D721Med (cell line): ENCODE measurements at regions not wholly inside any gene's neighbourhood (a gene's known extent, or its start where the extent isn't known, plus 50 kb on each side); places are given as distances from the start of the nearest gene placed in this dataset.
A peak's percentile ranks its signal among the peaks of the same experiment; 100 is the strongest.
"Not testable (repeated sequence)": the region's sequence is repeated elsewhere in the genome, so short reads cannot be mapped to it uniquely, and the experiment has no call there.

ENCODE experiments used
- DNase-seq: peaks from one replicate; pipeline ENCODE4 v3.0.0; 2011; ENCODE audit warnings: low spot score; ENCODE audit not compliant: insufficient read length
- FAIRE-seq: peaks from 2 replicates; lab custom pipeline; 2011; peaks lifted over from hg19 to GRCh38; lab: Jason Lieb, UNC
- CTCF ChIP-seq: IDR thresholded peaks from 2 replicates; pipeline ENCODE4 v1.5.1; 2012; ENCODE audit warnings: mild to moderate bottlenecking, control low read depth; ENCODE audit not compliant: insufficient read depth; ENCODE audit errors: missing control alignments

GRCh38 chr4:164070625-164071024, 576.1 kb downstream of the TMA16 start:
- no peak for FAIRE-seq
- no peak for TF ChIP-seq CTCF
- no peak for DNase-seq

- no peak for TF ChIP-seq CTCF
Observed at GRCh38 chr4:164081371-164081770, 586.9 kb downstream of the TMA16 start.

GRCh38 chr4:164081801-164082200, 587.3 kb downstream of the TMA16 start:
- no peak for DNase-seq
- TF ChIP-seq CTCF, result no peak
- peak; percentile 95 for FAIRE-seq

More at GRCh38 chr4:164081371-164081770, 586.9 kb downstream of the TMA16 start:
- DNase-seq (no peak), FAIRE-seq (no peak)

GRCh38 chr4:164087733-164088132, 593.2 kb downstream of the TMA16 start:
- FAIRE-seq, result no peak
- TF ChIP-seq CTCF, result no peak
- no peak for DNase-seq

- TF ChIP-seq CTCF, result no peak
- FAIRE-seq (no peak), DNase-seq (no peak)
Observed at GRCh38 chr4:164095313-164096110, 601.0 kb downstream of the TMA16 start.

GRCh38 chr4:164096766-164097518, 602.5 kb downstream of the TMA16 start:
- TF ChIP-seq CTCF, result no peak
- no peak for FAIRE-seq
- no peak for DNase-seq

GRCh38 chr4:164100741-164101365, 606.4 kb downstream of the TMA16 start:
- not testable (repeated sequence) for FAIRE-seq, DNase-seq
